Right lobe of liver (tissue), 4 donors: ENCODE measurements at regions not wholly inside any gene's neighbourhood (a gene's known extent, or its start where the extent isn't known, plus 50 kb on each side); places are given as distances from the start of the nearest gene placed in this dataset.

Experiments used
- POLR2A ChIP-seq: fragments of 450-650 bp; IDR thresholded peaks from one replicate; pipeline ENCODE4 v1.6.1; 2017; ENCODE audit warnings: antibody characterized with exemption, mild to moderate bottlenecking
- TF ChIP-seq, protein P1 (sequence below), 4 donors: fragments of 200-600 bp in 3 of 4; fragments of 450-650 bp in 1 of 4; IDR thresholded peaks; one replicate each; pipeline versions ENCODE4 v1.5.1 to v1.8.0; 2016 to 2022; ENCODE audit warnings: antibody characterized with exemption in 4 of 4, mild to moderate bottlenecking in 2 of 4
- donor health status: DM: no; HTN: no; CAD: no.
- donor health status: DM: no; HTN: no; CAD: no.
- donor health status: DM: no; HTN: yes; CAD: no.

DNA sequence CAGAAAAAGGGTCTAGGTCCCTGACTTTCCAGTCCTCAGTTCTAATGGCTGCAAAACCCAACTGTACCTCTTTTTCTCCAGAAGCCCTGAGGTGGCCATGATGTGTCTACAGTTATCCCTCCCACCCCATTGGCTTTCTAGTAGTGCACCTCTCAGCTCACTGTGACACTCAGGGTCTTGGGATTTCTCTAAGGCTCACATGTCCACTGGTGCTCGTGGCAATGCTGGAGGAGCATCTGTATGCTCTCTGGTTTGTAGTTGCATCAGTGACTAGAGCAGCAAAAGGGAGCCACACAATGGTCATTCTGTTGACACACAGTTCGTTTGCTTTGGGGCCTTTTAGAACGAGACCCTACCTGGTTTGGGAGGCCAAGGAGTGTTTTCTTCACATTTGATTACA lies 81.6 kb upstream of the SYT6 start:
- TF ChIP-seq, protein P1, sequence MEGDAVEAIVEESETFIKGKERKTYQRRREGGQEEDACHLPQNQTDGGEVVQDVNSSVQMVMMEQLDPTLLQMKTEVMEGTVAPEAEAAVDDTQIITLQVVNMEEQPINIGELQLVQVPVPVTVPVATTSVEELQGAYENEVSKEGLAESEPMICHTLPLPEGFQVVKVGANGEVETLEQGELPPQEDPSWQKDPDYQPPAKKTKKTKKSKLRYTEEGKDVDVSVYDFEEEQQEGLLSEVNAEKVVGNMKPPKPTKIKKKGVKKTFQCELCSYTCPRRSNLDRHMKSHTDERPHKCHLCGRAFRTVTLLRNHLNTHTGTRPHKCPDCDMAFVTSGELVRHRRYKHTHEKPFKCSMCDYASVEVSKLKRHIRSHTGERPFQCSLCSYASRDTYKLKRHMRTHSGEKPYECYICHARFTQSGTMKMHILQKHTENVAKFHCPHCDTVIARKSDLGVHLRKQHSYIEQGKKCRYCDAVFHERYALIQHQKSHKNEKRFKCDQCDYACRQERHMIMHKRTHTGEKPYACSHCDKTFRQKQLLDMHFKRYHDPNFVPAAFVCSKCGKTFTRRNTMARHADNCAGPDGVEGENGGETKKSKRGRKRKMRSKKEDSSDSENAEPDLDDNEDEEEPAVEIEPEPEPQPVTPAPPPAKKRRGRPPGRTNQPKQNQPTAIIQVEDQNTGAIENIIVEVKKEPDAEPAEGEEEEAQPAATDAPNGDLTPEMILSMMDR (IDR thresholded peaks at IDR 0.05), result no peak
- no peak for TF ChIP-seq POLR2A
